A549 (cell line): ENCODE measurements at regions not wholly inside any gene's neighbourhood (a gene's known extent, or its start where the extent isn't known, plus 50 kb on each side); places are given as distances from the start of the nearest gene placed in this dataset.

Source experiments
- ATAC-seq, 2 experiments: fragments of 200-7000 bp in 1 of 2; fragments of >200 bp in 1 of 2; cut with Nextera tagmentation in 1 of 2; cut with Tn5 transposase in 1 of 2; 3 replicates each; pipeline versions ENCODE4 v1.8.0 to v1.9.1; 2018 to 2020; ENCODE audit warnings: mild to moderate bottlenecking in 1 of 2, moderate library complexity in 1 of 2
- CTCF ChIA-PET: fragments of 300-600 bp; sonication (Branson Sonifier 250); formaldehyde crosslinking; extraction: SDS; loops from one replicate; lab custom pipeline; 2021; ENCODE audit warnings: antibody characterized with exemption, inconsistent platforms; lab: Yijun Ruan, JAX
- POLR2A ChIA-PET: fragments of 350-600 bp; formaldehyde crosslinking; extraction: SDS; loops from one replicate; lab custom pipeline; 2021; ENCODE audit warnings: antibody characterized with exemption, inconsistent platforms; lab: Yijun Ruan, JAX
- DNase-seq, 2 experiments: peaks; one replicate each; pipeline versions ENCODE4 v3.0.0 to v3.0.0-alpha.2; 2011 to 2016; ENCODE audit warnings: low read depth in 1 of 2, low spot score in 1 of 2
- FAIRE-seq: peaks from 2 replicates; lab custom pipeline; 2011; peaks lifted over from hg19 to GRCh38; lab: Jason Lieb, UNC
- H3K27ac ChIP-seq, 2 experiments: fragments of >200 bp; sonication (Bioruptor Twin); formaldehyde crosslinking; 3 replicates each; pipeline ENCODE4 v1.5.1; 2016 to 2017
- H3K4me1 ChIP-seq: fragments of >200 bp; sonication (Bioruptor Twin); formaldehyde crosslinking; 3 replicates; pipeline ENCODE4 v1.6.1; 2016
- H3K4me2 ChIP-seq: fragments of >200 bp; sonication (Bioruptor Twin); formaldehyde crosslinking; 3 replicates; pipeline ENCODE4 v1.6.1; 2016
- H3K4me3 ChIP-seq: fragments of >200 bp; sonication (Bioruptor Twin); formaldehyde crosslinking; 3 replicates; pipeline ENCODE4 v1.5.1; 2016
- H3K9me3 ChIP-seq: fragments of >200 bp; sonication (Bioruptor Twin); formaldehyde crosslinking; 3 replicates; pipeline ENCODE4 v1.6.1; 2016
- EHF ChIP-seq: fragments of 250-450 bp; sonication (Bioruptor Pico); IDR thresholded peaks from 2 replicates; pipeline ENCODE4 v1.5.0; 2020; ENCODE audit warnings: mild to moderate bottlenecking
- EHMT2 ChIP-seq: fragments of 200-600 bp; sonication (generic); IDR thresholded peaks from 2 replicates; pipeline ENCODE4 v1.6.1; 2016; ENCODE audit warnings: antibody characterized with exemption, low read depth, mild to moderate bottlenecking, moderate library complexity
- EP300 ChIP-seq, 2 experiments: fragments of >200 bp; sonication (Bioruptor Twin); formaldehyde crosslinking; IDR thresholded peaks; 2 replicates in 1 of 2; 3 replicates in 1 of 2; pipeline ENCODE4 v1.6.1; 2016 to 2017
- GATA3 ChIP-seq: IDR thresholded peaks from 2 replicates; pipeline ENCODE4 v1.6.1; 2012; ENCODE audit warnings: borderline replicate concordance
- HDAC2 ChIP-seq: fragments of 200-600 bp; sonication (generic); IDR thresholded peaks from 2 replicates; pipeline ENCODE4 v1.6.1; 2016
- HEYL ChIP-seq: fragments of 250-450 bp; sonication (Bioruptor Pico); IDR thresholded peaks from 2 replicates; pipeline ENCODE4 v1.8.0; 2021; ENCODE audit warnings: mild to moderate bottlenecking, moderate library complexity
- HOXA7 ChIP-seq: fragments of 250-450 bp; sonication (Bioruptor Pico); IDR thresholded peaks from 2 replicates; pipeline ENCODE4 v1.5.0; 2020; ENCODE audit warnings: mild to moderate bottlenecking, moderate library complexity
- HOXB5 ChIP-seq: fragments of 250-450 bp; sonication (Bioruptor Pico); IDR thresholded peaks from 2 replicates; pipeline ENCODE4 v1.5.0; 2020; ENCODE audit warnings: mild to moderate bottlenecking, moderate library complexity
- JUN ChIP-seq, 2 experiments: fragments of >200 bp; sonication (Bioruptor Twin); formaldehyde crosslinking; IDR thresholded peaks; 2 replicates in 1 of 2; 3 replicates in 1 of 2; pipeline ENCODE4 v1.6.1; 2016 to 2017
- KDM1A ChIP-seq: fragments of 200-600 bp; sonication (generic); IDR thresholded peaks from 2 replicates; pipeline ENCODE4 v1.6.1; 2016; ENCODE audit warnings: low read depth, mild to moderate bottlenecking
- MAZ ChIP-seq: fragments of 150-350 bp; IDR thresholded peaks from 2 replicates; pipeline ENCODE4 v1.6.1; 2014; ENCODE audit warnings: antibody characterized with exemption, low read depth, low read length, borderline replicate concordance
- NFE2L2 ChIP-seq: fragments of 150-350 bp; conservative IDR thresholded peaks from 2 replicates; pipeline ENCODE4 v1.6.1; 2014; ENCODE audit warnings: low read length
- NR3C1 ChIP-seq: fragments of >200 bp; sonication (Bioruptor Twin); formaldehyde crosslinking; IDR thresholded peaks from 3 replicates; pipeline ENCODE4 v1.6.1; 2017
- POLR2AphosphoS2 ChIP-seq: conservative IDR thresholded peaks from 2 replicates; pipeline ENCODE4 v1.6.1; 2012; ENCODE audit warnings: low read length, improper control_type of control experiment, inconsistent platforms
- RCOR1 ChIP-seq: fragments of 150-350 bp; IDR thresholded peaks from 2 replicates; pipeline ENCODE4 v1.6.1; 2014; ENCODE audit warnings: antibody characterized with exemption, low read length, low read depth
- RNF2 ChIP-seq: fragments of 200-600 bp; sonication (generic); IDR thresholded peaks from 2 replicates; pipeline ENCODE4 v1.6.1; 2016; ENCODE audit warnings: low read depth, mild to moderate bottlenecking, antibody characterized with exemption, moderate library complexity, borderline replicate concordance
- SMC3 ChIP-seq: fragments of >200 bp; sonication (Bioruptor Twin); formaldehyde crosslinking; IDR thresholded peaks from 3 replicates; pipeline ENCODE4 v1.6.1; 2018; ENCODE audit warnings: inconsistent platforms
- TFCP2L1 ChIP-seq: fragments of 250-450 bp; sonication (Bioruptor Pico); IDR thresholded peaks from 2 replicates; pipeline ENCODE4 v1.5.0; 2021; ENCODE audit warnings: mild to moderate bottlenecking
- ZFP36 ChIP-seq: fragments of 450-650 bp; IDR thresholded peaks from 2 replicates; pipeline ENCODE4 v1.6.1; 2014; ENCODE audit warnings: borderline replicate concordance; ENCODE audit not compliant: partially characterized antibody
- WGBS: methylation state at CpG from one replicate; pipeline ENCODE4 v1.1.6; 2017; ENCODE audit errors: missing lambda C conversion rate; 5-methylcytosine and 5-hydroxymethylcytosine counted together
- TF ChIP-seq, protein P1 (sequence below): fragments of 150-350 bp; IDR thresholded peaks from 2 replicates; pipeline ENCODE4 v1.6.1; 2014; ENCODE audit warnings: low read depth, mild to moderate bottlenecking, low read length
- TF ChIP-seq, protein P2 (sequence below): fragments of 250-450 bp; sonication (Bioruptor Pico); IDR thresholded peaks from 2 replicates; pipeline ENCODE4 v1.5.0; 2021; ENCODE audit warnings: mild to moderate bottlenecking, moderate library complexity, borderline replicate concordance
- TF ChIP-seq, protein P3 (sequence below): fragments of >200 bp; sonication (Bioruptor Twin); formaldehyde crosslinking; IDR thresholded peaks from 3 replicates; pipeline ENCODE4 v1.5.1; 2016

DNA sequence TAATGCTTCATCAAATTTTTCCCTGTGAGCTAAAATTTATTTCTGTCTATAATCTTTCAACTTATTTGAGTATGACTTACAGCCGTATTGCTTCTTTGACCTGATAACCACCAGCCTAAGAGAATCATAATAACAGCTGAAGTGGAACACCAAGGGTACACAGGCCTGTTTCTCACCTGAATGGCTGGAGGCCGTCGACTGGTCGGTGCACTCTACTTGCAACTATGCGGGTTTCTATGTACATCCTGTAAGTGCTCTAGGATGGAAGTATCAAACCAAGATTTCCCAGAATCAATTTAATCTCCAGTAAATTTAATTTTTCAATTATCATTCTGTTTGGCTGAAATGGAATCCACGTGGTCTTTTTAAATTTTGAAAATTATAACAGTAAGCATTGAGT, 504.8 kb upstream of the PHF14 start:
- no peaks in the 10 kb centered on the region for H3K4me1 ChIP-seq
- WGBS = 22% methylated on average over 6 of the region's 6 CpGs
- ChIA-PET POLR2A (no interaction called here), CTCF (no interaction called here)
- DNase-seq = no peak
- no peaks in the 10 kb centered on the region for H3K9me3 ChIP-seq
- no peak overlapping the region for H3K4me3 ChIP-seq
- H3K27ac ChIP-seq = no peak overlapping the region
- no peak for ATAC-seq
- no peak for FAIRE-seq
- no peak overlapping the region for H3K4me2 ChIP-seq
- TF ChIP-seq POLR2AphosphoS2 (no peak), SMC3 (no peak), EHF (CRISPR knock-in tag) (no peak), NR3C1 (no peak), HDAC2 (no peak)

DNA sequence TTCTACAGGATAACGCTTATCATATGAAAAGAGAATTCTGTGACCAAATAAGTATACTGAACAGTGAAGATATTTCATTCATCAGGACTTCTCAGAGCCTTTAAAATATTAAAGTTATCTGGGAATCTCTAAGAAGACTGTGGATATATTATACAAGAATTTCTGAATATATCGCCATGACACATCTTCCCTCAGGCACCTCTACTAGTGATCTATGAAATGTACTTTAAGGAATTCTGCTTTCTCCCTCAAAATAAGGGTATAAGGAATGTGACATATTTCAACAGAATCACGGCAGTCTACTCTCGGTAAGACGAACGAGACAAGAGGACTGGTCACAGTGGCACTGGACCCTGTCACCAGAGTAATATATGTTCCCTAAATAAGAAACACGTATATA, 504.2 kb upstream of the PHF14 start:
- no peak overlapping the region for H3K27ac ChIP-seq
- H3K9me3 ChIP-seq = no peaks in the 10 kb centered on the region
- no peak overlapping the region for H3K4me2 ChIP-seq
- no peaks in the 10 kb centered on the region for H3K4me1 ChIP-seq
- 4% methylated on average over 7 of the region's 7 CpGs for WGBS
- ChIA-PET CTCF (no interaction called here), POLR2A (no interaction called here)
- ATAC-seq (no peak), FAIRE-seq (no peak), DNase-seq (no peak)
- H3K4me3 ChIP-seq = no peak overlapping the region
- TF ChIP-seq KDM1A = no peak
- no peak for TF ChIP-seq MAZ
- TF ChIP-seq RCOR1 = no peak
- TF ChIP-seq HEYL (CRISPR knock-in tag) = no peak
- TF ChIP-seq NFE2L2 = no peak
- no peak for TF ChIP-seq TFCP2L1 (CRISPR knock-in tag)
- no peak for TF ChIP-seq ZFP36
- TF ChIP-seq SMC3 = no peak
- no peak for TF ChIP-seq HOXA7 (CRISPR knock-in tag)
- no peak for TF ChIP-seq HOXB5 (CRISPR knock-in tag)
- no peak for TF ChIP-seq RNF2
- no peak for TF ChIP-seq HDAC2
- TF ChIP-seq JUN (IDR thresholded peaks at IDR 0.05) = no peak
- TF ChIP-seq EHMT2 = no peak
- TF ChIP-seq, protein P1, sequence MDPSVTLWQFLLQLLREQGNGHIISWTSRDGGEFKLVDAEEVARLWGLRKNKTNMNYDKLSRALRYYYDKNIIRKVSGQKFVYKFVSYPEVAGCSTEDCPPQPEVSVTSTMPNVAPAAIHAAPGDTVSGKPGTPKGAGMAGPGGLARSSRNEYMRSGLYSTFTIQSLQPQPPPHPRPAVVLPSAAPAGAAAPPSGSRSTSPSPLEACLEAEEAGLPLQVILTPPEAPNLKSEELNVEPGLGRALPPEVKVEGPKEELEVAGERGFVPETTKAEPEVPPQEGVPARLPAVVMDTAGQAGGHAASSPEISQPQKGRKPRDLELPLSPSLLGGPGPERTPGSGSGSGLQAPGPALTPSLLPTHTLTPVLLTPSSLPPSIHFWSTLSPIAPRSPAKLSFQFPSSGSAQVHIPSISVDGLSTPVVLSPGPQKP = no peak
- TF ChIP-seq GATA3 = no peak
- TF ChIP-seq, protein P2, sequence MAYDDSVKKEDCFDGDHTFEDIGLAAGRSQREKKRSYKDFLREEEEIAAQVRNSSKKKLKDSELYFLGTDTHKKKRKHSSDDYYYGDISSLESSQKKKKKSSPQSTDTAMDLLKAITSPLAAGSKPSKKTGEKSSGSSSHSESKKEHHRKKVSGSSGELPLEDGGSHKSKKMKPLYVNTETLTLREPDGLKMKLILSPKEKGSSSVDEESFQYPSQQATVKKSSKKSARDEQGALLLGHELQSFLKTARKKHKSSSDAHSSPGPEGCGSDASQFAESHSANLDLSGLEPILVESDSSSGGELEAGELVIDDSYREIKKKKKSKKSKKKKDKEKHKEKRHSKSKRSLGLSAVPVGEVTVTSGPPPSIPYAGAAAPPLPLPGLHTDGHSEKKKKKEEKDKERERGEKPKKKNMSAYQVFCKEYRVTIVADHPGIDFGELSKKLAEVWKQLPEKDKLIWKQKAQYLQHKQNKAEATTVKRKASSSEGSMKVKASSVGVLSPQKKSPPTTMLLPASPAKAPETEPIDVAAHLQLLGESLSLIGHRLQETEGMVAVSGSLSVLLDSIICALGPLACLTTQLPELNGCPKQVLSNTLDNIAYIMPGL (CRISPR knock-in tag) = no peak
- no peak for TF ChIP-seq NR3C1
- TF ChIP-seq EP300 (IDR thresholded peaks at IDR 0.05) = no peak
- TF ChIP-seq, protein P3, sequence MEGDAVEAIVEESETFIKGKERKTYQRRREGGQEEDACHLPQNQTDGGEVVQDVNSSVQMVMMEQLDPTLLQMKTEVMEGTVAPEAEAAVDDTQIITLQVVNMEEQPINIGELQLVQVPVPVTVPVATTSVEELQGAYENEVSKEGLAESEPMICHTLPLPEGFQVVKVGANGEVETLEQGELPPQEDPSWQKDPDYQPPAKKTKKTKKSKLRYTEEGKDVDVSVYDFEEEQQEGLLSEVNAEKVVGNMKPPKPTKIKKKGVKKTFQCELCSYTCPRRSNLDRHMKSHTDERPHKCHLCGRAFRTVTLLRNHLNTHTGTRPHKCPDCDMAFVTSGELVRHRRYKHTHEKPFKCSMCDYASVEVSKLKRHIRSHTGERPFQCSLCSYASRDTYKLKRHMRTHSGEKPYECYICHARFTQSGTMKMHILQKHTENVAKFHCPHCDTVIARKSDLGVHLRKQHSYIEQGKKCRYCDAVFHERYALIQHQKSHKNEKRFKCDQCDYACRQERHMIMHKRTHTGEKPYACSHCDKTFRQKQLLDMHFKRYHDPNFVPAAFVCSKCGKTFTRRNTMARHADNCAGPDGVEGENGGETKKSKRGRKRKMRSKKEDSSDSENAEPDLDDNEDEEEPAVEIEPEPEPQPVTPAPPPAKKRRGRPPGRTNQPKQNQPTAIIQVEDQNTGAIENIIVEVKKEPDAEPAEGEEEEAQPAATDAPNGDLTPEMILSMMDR = no peak
